DMS153 treated with DMSO at 0.1 percent for 48 hours (cell line): ENCODE measurements at regions not wholly inside any gene's neighbourhood (a gene's known extent, or its start where the extent isn't known, plus 50 kb on each side); places are given as distances from the start of the nearest gene placed in this dataset.
A peak's percentile ranks its signal among the peaks of the same experiment; 100 is the strongest.
"Not testable (repeated sequence)": the region's sequence is repeated elsewhere in the genome, so short reads cannot be mapped to it uniquely, and the experiment has no call there.

Experiments
- DNase-seq: peaks from one replicate; lab custom pipeline; 2025; ENCODE audit not compliant: unreplicated experiment; lab: John Stamatoyannopoulos, UW

DNA sequence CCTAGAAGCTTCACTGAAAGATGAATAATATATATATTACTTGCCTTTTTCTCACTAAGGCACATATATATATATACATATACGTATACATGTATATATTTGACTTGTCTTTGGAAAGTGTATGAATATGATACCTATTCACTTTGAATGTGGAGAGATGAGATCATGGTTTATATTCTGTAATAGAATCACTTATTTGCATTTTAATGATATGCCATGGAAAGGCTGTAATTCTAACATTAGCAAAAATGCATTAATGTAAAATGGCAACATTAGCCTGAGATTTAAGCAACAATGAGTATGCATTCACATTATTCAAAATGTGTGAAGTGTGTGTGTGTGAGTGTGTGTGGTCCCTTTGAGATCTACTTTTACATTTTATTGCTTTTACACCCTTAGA, 54.5 kb upstream of the PRKD1 start:
- DNase-seq = no peak

DNA sequence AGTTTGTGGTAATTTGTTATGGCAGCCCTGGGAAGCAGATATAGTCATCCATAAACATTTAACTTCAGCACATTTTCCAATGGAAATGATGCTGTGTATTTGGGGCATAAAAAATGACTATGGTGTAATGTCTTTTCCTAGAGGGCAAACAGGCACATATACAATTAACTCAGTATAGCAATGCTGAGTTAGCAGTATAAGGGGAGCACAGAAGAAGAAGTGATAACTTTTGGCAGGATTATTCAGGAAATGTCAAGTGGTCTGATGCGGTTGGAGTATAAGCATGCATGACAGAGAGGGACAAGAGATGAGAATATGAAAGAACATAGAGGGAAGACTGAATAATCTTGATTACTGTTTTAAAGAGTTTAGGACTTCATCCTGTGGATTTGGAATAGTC, 55.3 kb upstream of the PRKD1 start:
- DNase-seq = no peak

DNA sequence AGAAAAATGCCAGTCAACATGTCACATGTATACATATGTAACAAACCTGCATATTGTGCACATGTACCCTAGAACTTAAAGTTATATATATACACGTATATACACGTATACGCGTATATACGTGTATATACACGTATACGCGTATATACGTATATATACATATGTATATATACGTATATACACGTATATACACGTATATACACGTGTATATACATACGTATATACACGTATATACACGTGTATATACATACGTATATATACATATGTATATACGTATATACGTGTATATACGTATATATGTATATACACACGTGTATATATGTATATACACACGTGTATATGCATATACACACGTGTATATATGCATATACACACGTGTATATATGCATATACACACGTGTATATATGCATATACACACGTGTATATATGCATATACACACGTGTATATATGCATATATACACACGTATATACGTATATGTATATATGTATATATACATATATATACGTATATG, 62.8 kb upstream of the PRKD1 start:
- not testable (repeated sequence) for DNase-seq

DNA sequence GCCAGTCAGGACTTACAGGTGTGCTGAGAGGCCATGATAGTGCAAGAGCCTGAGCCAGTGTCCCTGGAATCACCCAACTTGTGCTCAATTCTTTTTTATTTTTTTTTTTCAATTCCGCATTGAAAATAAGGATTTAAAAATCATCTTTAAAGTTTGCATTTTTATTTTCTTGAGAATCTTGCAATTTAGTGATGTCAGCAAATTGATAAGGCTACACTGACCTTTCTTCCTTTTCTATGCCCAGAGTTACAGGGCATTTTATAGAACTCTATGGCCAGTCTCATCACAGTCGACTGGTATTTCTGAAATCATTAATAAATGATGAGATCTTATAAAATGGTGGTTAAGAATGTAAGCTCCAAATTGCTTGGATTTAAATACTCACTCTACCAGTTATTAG, 63.3 kb upstream of the PRKD1 start:
- DNase-seq = no peak

DNA sequence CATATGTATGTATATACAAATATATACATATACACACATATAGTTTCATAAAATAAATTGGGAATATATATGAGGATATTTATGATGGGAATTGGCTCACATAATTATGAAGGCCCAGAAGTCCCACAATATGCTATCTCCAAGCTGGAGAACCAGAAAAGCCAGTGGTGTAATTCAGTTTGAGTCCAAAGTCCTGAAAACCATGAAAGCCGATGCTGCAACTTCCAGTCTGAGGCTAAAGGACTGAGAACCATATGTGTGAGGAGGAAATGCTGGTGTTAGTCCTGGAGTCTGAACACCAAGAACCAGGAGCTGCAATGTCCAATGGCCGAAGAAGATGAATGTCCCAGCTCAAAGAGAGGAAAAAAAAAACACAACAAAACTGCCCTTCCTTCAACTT, 65.5 kb upstream of the PRKD1 start:
- no peak for DNase-seq

DNA sequence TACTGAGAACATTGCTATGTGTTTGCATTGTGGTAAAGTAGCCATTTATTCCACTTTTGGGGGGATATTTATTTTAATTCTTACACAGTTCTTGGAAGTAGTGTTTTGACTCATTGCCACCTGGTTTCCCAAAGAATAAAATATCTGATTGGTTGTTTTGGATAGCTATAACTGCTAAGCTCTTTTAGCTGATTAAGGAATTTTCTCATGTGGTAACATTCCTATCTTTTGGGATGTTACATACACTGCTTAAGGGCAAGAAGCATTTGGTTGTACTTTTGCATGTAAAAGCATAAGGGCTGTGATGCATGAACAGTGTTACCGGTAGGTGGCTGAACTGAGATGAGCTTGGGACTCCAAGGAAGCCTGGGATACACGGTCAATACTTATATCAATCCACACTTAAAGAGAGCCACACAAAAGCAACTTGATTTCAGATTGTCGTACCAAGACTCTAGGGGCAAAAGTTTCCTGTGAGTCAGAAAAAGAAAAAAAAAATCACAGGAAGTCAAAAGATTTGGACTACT, 71.4 kb upstream of the PRKD1 start:
- DNase-seq = no peak

DNA sequence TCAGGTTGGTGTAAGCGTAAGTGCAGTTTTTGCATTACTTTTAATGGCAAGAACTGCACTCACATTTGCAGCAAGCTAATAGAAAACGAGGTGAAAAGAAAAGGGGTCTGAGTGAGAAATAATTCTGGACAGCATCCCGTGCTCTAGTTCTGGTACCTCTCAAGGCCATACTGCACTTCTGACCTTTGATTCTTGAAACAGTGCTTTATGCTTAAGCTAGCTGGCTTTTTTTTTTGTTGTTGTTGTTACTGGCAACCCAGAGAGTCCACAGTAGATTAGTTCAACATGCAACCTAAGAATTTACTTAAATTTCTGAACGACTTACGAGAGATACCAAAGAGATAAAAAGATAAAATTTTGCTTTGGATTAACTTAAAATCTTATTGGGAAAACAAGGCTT, 75.2 kb upstream of the PRKD1 start:
- DNase-seq = no peak

DNA sequence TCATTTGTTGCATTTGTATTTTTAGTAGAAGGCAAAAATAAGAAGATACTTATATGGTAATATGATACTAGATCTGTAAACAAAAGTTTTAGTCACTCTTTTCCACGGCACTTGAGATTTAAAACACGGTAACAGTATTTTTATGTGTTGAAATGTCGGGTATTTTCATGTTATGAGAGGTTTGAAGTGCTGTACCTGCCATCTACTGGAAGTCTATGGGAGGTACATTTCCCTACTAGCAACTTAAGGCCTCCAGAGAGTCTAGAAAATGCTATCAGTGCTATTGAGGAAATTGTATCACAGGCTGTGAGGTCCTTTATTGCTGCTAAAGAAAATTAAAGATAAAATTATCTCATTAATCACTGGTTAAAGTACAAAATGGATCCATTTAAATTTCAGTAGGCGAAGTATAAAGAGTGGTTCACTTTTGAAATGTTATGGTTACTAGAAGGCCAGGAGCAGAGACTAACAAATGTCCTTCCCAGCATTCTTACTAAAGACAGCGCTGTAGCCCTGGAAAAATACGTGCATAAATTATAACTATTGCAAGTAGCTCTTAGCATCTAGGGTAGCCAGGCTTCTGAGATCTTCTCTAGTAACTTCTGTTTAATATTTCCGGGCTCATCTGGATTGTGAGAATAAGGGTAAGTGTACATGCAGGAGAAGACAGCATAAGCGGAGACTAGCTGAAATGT, 77.6 kb upstream of the PRKD1 start:
- DNase-seq = peak; percentile 76

DNA sequence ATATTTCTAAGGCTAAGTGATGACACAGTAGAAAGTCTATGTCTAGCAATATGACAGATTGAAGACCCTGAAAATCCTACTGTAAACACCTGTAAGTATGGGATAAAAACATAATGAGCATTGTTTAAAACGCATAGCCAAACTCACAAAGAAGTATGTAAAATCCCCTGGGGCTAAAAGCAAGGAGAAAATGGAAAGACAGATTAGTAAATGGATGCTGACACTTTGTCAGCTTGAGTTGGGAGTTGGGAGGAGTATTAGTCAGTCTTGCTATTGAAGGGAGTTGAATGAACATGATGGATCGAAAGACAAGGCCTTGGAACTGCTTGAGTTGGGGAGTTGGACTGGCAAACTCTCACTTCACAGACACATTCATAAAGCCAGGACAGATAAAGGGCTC, 79.0 kb upstream of the PRKD1 start:
- DNase-seq = no peak

DNA sequence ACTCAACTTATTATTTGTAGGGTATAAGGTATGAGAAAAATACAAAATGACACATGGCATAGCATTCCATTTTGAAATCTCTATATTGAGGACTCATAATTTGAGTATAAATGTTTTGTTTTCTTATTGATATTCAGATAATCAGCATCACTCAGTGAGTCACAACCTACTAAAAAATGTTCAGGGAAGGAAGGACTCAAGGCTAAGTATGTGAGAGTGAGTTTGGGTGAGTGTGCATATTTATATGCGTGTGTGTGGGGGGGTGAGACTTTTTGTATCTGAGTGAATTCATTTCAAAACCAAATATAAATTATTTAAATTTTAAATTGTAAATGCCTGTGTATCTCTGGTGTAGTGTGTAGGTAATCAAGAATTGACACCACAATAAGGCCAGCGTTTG, 87.8 kb upstream of the PRKD1 start:
- DNase-seq = no peak

DNA sequence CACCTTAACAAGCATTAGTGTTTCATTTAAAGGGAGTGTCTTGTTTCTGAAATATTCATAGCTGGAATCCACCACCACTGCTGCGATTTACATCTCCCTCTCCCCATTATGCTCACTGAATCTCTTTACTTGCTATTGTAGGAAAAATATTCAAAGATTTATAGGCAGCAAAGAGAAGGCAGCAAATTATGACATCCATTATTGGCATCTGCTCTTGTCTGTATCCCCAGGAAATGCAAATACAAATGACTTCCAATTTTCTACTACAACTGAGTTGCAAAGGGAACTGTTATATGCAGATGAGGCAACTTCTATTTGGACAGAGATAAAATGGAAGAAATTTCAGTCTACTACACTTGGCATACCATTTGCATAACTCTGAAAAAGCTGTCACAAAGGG, 88.4 kb upstream of the PRKD1 start:
- no peak for DNase-seq

DNA sequence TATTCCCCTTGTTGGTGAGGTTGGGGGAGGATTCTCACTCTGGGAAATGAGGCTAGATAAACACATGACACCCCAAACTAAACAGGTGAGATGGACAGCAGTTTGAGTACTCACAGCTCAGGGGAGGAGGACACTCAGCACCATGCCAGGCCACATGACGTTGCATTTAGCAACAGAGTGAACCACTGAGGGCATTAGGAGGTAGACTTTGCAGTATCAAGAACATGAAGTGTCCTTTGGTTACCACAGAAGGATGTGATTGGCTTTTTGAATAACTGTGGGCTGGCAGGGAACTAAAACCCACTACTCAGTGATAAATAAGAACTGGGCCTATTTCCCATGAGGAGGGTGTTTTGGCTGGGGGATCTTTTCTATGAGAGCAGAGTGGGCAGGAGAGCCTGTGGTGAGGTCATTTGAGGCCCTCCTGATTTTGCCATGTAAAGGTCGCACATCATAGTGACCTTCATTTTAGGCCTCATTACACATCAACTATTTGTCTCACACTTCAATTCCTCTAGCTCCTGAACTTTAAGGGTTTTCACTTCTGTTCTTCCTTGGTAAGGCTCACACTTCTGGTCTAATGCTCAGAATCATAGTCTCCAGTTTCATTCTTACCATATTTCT, 89.8 kb upstream of the PRKD1 start:
- no peak for DNase-seq

DNA sequence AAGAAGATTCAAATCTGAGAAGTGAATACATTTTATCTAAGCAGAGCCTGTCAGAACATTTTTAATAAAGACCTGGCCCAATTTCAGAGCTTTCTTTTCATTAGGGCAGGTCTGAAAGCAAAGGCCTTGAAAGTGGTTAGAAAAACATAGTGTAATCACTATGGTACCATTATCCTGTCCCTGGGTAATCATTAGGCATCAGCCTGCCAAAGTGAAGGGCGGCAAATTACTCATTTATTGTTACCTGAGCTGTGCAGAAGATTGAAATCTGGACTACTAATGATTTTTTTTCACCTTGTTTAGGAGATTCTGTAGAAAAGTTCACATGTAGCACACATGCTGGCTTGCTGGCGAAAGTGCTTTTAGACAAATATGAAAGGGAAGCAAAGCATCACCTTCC, 92.6 kb upstream of the PRKD1 start:
- DNase-seq = no peak

DNA sequence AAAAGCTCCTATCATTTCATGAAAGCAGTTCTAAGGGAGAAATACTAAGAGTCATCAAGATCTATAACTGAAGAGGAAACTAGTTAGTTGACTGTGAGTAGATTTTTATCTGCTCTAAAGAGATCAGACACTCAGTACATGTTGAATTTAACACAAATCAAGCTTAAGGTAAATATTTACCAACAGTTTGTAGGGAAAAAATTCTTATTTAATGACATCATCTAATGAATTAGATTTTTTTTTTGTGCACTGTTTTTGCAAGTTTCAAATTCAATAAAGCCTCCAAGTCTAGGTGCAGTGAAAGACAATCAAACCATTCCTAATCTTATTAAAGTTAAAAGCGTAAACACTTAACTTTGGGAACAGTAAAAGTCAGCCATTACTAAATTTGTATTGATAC, 93.0 kb upstream of the PRKD1 start:
- no peak for DNase-seq

DNA sequence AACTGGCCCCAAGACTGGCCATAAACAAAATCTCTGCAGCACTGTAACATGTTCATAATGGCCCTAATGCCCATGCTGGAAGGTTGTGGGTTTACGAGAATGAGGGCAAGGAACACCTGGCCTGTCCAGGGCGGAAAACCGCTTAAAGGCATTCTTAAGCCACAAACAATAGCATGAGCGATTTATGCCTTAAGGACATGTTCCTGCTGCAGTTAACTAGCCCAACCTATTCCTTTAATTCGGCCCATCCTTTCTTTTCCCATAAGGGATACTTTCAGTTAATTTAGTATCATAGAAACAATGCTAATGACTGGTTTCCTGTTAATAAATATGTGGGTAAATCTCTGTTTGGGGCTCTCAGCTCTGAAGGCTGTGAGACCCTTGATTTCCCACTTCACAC, 95.7 kb upstream of the PRKD1 start:
- DNase-seq = not testable (repeated sequence)

DNA sequence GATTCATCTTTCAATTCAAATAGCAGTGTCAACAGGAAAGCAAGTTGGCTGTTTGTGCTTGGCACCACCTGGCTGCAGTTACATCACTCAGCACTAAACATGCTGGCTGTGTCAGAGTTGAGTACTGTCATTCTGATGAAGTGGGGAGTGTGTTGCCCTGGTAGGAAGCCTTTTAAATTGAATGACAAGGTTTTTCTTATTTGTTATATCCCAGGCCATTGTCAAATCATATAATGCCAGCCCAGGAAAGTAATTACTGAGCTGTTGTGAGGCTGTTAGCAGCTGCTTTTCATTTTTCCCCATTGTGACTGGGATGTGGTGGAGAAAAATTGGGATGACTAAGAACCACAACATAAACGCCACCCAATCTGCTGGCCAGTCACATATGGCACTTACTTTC, 106.5 kb upstream of the PRKD1 start:
- peak; percentile 87 for DNase-seq

DNA sequence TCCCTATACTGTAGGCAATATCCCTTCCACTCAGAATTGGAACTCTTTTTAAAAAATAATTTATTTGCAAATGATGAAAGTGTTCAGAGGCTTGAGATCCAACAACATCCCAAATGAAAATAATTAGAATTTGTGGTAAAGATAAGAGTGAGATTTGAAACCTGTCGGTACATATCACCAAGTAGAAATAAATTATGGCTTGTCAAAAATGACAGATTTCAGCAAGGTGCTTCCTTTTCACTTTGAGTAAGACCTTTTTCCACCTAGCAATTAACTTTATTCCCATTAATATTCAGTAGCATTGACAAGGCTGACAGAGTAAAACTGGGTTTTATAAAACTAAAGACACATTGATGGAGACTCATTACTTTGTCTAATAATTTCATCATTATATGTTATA, 107.7 kb upstream of the PRKD1 start:
- no peak for DNase-seq

DNA sequence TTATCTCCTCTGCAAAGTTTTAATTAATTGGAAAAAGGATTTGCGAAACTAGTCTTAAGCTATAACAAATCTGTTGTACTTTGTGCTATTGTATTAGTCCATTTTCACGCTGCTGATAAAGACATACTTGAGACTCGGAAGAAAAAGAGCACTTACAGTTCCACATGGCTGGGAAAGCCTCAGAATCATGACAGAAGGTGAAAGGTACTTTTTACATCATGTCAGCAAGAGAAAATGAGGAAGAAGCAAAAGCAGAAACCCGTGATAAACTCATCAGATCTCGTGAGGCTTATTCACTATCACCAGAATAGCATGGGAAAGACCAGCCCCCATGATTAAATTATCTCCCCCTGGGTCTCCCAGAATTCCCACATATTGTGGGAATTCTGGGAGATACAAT, 118.1 kb upstream of the PRKD1 start:
- no peak for DNase-seq

DNA sequence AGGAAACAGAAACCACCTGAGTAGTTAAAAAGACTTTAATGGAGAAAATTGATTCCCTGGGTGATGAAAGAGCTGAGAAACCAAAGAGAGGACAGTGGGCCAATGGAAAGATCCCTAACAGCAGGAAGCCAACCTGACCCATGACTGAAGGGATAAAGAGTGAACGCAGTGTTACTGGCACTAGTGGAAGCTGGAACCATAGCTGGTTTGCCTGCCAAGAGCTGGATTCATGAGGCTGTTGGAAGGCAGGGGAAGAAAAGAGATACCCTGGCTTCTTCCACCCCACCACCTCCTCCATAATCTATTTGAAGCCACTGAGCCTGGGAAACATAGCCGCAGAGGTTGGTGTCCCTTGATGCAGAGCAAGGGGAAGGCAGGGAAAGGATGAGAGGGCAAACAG, 125.5 kb upstream of the PRKD1 start:
- DNase-seq = no peak

DNA sequence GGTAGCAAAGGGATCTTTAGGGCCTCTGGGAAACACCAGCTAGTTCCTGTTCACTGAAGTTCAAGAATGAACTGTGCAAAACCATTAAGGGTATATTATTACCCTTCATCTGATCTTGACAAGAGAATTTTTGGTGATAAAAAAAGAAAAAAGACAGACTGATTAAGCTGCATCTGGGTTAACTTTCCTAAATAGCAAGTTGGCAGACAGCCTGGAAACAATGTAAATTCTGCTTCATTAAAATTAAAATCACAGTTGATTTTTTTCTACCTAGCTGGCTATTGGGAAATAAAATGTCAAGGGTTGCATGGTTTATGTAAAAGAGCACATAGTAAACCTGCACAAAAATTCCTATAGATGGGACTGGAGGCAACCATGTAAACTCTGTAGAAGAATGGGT, 126.6 kb upstream of the PRKD1 start:
- DNase-seq = no peak

DNA sequence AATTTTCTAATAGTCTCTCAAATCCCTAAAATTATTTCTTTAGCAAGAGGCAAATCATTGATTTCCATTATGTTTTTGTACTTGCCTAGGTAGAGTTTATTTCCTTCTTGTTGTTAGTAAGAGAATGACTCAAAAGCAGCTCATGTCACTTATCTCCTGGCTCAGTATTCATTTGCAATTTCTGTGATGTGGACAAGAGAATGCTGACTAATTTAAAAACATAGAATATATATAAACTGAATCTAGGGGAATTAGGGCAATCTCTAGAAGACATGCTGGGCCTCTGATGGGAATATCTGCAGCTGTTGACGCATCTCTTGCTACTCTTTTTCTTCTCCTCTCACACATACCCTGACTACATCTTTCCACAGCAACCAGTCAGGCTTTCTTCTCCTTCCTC, 130.8 kb upstream of the PRKD1 start:
- DNase-seq = no peak

DNA sequence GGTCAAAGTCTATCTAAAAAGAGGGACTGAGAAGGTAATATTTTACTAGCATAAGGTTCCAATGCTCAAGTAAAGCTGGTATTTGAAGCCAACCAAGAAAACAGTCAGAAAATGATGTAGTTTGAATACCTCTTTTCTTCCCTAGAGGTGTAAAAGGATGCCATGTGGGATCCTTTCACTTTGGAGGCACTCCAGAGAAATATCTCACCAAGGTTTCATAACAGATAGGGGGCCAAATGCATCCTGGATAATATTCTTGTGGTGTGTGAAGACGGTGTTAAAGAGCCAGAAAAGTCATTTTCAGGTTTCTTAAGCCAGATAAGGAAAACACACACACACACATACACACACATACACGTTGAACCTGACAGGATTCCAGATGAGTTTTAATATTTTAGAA, 136.1 kb upstream of the PRKD1 start:
- DNase-seq = no peak

DNA sequence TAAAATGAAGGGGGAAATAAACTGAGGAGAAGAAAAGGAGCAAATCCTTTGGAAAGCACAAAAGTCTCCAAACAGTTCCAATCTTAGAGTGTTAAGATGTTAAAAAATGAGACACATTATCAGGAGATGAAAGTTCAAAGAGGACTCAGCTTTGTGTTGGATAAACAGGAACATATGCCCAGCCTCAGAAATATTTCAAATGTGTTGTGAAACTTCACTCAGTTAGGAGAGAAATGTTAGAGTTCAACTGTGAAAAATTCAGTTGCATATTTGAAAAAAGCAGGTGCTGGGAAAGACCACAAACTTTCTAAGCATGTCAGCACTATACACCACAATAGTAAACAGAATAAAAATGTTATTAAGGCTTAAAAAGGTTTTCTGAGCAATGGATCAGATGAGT, 136.8 kb upstream of the PRKD1 start:
- DNase-seq = no peak
